Loucy (cell line): ENCODE measurements at regions not wholly inside any gene's neighbourhood (a gene's known extent, or its start where the extent isn't known, plus 50 kb on each side); places are given as distances from the start of the nearest gene placed in this dataset.

ENCODE experiments used
- H2AFZ ChIP-seq: fragments of 200-600 bp; sonication (generic); 2 replicates; pipeline ENCODE4 v1.6.0; 2016; ENCODE audit warnings: antibody characterized with exemption, mild to moderate bottlenecking, low read length, moderate library complexity
- H3F3A ChIP-seq: fragments of 200-600 bp; 2 replicates; pipeline ENCODE4 v1.6.0; 2016; ENCODE audit warnings: antibody characterized with exemption, low read depth, mild to moderate bottlenecking
- H3K27me3 ChIP-seq: fragments of 200-600 bp; sonication (generic); 2 replicates; pipeline ENCODE4 v1.6.1; 2014; ENCODE audit warnings: low read length, mild to moderate bottlenecking; ENCODE audit not compliant: insufficient read depth, poor library complexity, severe bottlenecking
- H3K36me3 ChIP-seq: fragments of 200-600 bp; sonication (generic); 2 replicates; pipeline ENCODE4 v1.6.1; 2016; ENCODE audit warnings: low read length; ENCODE audit not compliant: insufficient read depth
- H3K4me1 ChIP-seq: fragments of 200-600 bp; sonication (generic); 2 replicates; pipeline ENCODE4 v1.5.1; 2014; ENCODE audit warnings: low read length, mild to moderate bottlenecking; ENCODE audit not compliant: insufficient read depth, poor library complexity, severe bottlenecking
- H3K4me2 ChIP-seq: fragments of 200-600 bp; sonication (generic); 2 replicates; pipeline ENCODE4 v1.6.0; 2014; ENCODE audit warnings: antibody characterized with exemption, low read length, low read depth, mild to moderate bottlenecking; ENCODE audit not compliant: poor library complexity, severe bottlenecking
- H3K4me3 ChIP-seq: fragments of 200-600 bp; sonication (generic); 2 replicates; pipeline ENCODE4 v1.5.1; 2014; ENCODE audit warnings: low read length, mild to moderate bottlenecking, mixed read lengths; ENCODE audit not compliant: poor library complexity, severe bottlenecking
- H3K79me2 ChIP-seq: fragments of 200-600 bp; sonication (generic); 2 replicates; pipeline ENCODE4 v1.6.1; 2014; ENCODE audit warnings: low read length; ENCODE audit not compliant: insufficient read depth
- H3K9ac ChIP-seq: fragments of 200-600 bp; sonication (generic); 2 replicates; pipeline ENCODE4 v1.6.0; 2014; ENCODE audit warnings: mild to moderate bottlenecking, low read depth, low read length, moderate library complexity; ENCODE audit not compliant: poor library complexity, severe bottlenecking
- H3K9me2 ChIP-seq: fragments of 200-600 bp; sonication (generic); replicated peaks from 2 replicates; pipeline ENCODE4 v1.6.1; 2016; ENCODE audit warnings: low read depth, low read length, mixed read lengths
- H3K9me3 ChIP-seq: fragments of 200-600 bp; sonication (generic); 2 replicates; pipeline ENCODE4 v1.6.1; 2014; ENCODE audit warnings: mild to moderate bottlenecking, antibody characterized with exemption, low read length, low read depth; ENCODE audit not compliant: insufficient read depth
- H4K20me1 ChIP-seq: fragments of 200-600 bp; sonication (generic); 2 replicates; pipeline ENCODE4 v1.6.0; 2014; ENCODE audit warnings: antibody characterized with exemption, low read length, mild to moderate bottlenecking; ENCODE audit not compliant: insufficient read depth, poor library complexity, severe bottlenecking
- EZH2phosphoT487 ChIP-seq: fragments of 200-600 bp; IDR thresholded peaks from 2 replicates; pipeline ENCODE4 v1.6.1; 2018; ENCODE audit warnings: antibody characterized with exemption, mild to moderate bottlenecking, moderate library complexity, borderline replicate concordance
- TF ChIP-seq, protein P1 (sequence below): fragments of 200-600 bp; sonication (generic); conservative IDR thresholded peaks from 2 replicates; pipeline ENCODE4 v1.5.1; 2014; ENCODE audit warnings: mild to moderate bottlenecking, antibody characterized with exemption, low read length

DNA sequence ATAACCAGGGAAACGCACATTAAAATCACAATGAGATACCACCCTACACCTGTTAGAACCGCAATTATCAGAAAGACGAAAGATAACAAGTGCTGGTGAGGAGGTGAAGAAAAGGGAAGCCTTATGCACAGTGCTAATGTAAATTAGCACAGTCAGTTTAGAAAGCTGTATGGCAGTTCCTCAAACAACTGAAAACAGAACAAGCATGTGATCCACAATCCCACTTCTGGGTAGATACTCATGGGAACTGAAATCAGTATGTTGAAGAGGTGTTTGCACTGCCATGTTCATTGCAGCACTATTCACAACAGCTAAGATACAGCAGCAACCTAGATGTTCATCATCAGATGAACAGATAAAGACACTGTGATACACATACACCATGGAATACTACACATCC lies 75.0 kb upstream of the CCND1 start:
- no peaks in the 10 kb centered on the region for H3K9me3 ChIP-seq
- no peaks in the 10 kb centered on the region for H3K79me2 ChIP-seq
- TF ChIP-seq, protein P1, sequence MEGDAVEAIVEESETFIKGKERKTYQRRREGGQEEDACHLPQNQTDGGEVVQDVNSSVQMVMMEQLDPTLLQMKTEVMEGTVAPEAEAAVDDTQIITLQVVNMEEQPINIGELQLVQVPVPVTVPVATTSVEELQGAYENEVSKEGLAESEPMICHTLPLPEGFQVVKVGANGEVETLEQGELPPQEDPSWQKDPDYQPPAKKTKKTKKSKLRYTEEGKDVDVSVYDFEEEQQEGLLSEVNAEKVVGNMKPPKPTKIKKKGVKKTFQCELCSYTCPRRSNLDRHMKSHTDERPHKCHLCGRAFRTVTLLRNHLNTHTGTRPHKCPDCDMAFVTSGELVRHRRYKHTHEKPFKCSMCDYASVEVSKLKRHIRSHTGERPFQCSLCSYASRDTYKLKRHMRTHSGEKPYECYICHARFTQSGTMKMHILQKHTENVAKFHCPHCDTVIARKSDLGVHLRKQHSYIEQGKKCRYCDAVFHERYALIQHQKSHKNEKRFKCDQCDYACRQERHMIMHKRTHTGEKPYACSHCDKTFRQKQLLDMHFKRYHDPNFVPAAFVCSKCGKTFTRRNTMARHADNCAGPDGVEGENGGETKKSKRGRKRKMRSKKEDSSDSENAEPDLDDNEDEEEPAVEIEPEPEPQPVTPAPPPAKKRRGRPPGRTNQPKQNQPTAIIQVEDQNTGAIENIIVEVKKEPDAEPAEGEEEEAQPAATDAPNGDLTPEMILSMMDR: no peak
- no peak for TF ChIP-seq EZH2phosphoT487
- no peaks in the 10 kb centered on the region for H3K36me3 ChIP-seq
- H2AFZ ChIP-seq: no peak overlapping the region
- H3K9ac ChIP-seq: no peak overlapping the region
- no peaks in the 10 kb centered on the region for H3K9me2 ChIP-seq
- H3K4me2 ChIP-seq: no peak overlapping the region
- H3K4me1 ChIP-seq: no peaks in the 10 kb centered on the region
- no peaks in the 10 kb centered on the region for H3F3A ChIP-seq
- no peaks in the 10 kb centered on the region for H3K27me3 ChIP-seq
- H4K20me1 ChIP-seq: no peaks in the 10 kb centered on the region
- H3K4me3 ChIP-seq: no peak overlapping the region

DNA sequence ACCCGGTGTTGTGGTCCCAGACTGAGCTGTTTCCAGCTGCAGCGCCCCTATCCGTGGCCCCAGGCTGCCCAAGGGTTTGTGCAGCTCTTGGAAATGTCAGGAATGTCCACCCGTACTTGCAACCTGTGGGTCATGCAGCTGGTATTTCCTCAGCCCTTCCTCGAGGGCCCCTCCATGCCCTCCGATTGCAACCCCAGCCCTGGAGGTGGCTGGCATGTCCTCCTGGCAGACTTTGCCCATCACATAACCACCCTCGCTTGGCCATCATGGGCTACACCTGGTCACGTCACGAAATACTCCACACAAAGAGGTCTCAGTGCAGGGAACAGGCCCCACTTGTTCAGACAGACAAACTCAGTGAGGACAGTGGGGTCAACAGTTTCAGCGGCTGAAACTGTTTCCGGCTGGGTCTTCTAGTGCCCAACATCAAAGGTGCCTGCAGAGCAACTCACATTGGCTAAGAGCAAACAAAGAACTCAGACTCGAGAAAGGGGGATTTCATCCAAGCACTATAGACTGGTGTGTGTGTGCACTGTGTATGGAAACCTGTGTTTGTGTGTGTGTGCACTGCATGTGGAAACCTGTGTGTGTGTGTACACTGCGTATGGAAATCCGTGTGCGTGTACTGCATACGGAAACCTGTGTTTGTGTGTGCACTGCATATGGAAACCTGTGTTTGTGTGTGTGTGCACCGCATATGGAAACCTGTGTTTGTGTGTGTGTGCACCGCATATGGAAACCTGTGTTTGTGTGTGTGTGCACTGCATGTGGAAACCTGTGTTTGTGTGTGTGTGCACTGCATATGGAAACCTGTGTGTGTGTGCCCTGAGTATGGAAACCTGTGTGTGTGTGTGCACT lies 72.8 kb upstream of the CCND1 start:
- Histone ChIP-seq H3K9ac (no peak overlapping the region), H3K9me2 (no peaks in the 10 kb centered on the region), H3K27me3 (no peaks in the 10 kb centered on the region), H4K20me1 (no peaks in the 10 kb centered on the region), H3K4me3 (no peak overlapping the region), H3K4me2 (no peak overlapping the region), H2AFZ (no peak overlapping the region), H3K79me2 (no peaks in the 10 kb centered on the region), H3K36me3 (no peaks in the 10 kb centered on the region), H3F3A (no peaks in the 10 kb centered on the region), H3K9me3 (no peaks in the 10 kb centered on the region), H3K4me1 (no peaks in the 10 kb centered on the region)
- TF ChIP-seq, protein P1: no peak
- TF ChIP-seq EZH2phosphoT487: no peak

DNA sequence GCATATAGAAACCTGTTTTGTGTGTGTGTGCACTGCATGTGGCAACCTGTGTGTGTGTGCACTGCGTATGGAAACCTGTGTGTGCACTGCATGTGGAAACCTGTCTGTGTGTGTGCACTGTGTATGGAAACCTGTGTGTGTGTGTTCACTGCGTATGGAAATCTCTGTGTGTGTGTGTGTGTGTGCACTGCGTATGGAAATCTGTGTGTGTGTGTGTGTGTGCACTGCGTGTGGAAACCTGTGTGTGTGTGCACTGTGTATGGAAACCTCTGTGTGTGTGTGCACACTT lies 72.2 kb upstream of the CCND1 start:
- no peaks in the 10 kb centered on the region for H3K36me3 ChIP-seq
- H3K27me3 ChIP-seq: no peaks in the 10 kb centered on the region
- no peaks in the 10 kb centered on the region for H3K9me2 ChIP-seq
- no peak overlapping the region for H3K4me2 ChIP-seq
- no peaks in the 10 kb centered on the region for H3K79me2 ChIP-seq
- no peak overlapping the region for H3K4me3 ChIP-seq
- TF ChIP-seq, protein P1: no peak
- no peak for TF ChIP-seq EZH2phosphoT487
- no peaks in the 10 kb centered on the region for H4K20me1 ChIP-seq
- H3K9ac ChIP-seq: no peak overlapping the region
- H3K9me3 ChIP-seq: no peaks in the 10 kb centered on the region
- H3K4me1 ChIP-seq: no peaks in the 10 kb centered on the region
- no peak overlapping the region for H2AFZ ChIP-seq
- H3F3A ChIP-seq: no peaks in the 10 kb centered on the region
